Panc1 (cell line): ENCODE measurements at regions not wholly inside any gene's neighbourhood (a gene's known extent, or its start where the extent isn't known, plus 50 kb on each side); places are given as distances from the start of the nearest gene placed in this dataset.

ENCODE experiments used
- ATAC-seq: fragments of 200-7000 bp; cut with Tn5 transposase; 2 replicates; pipeline ENCODE4 v1.9.1; 2020; ENCODE audit warnings: mild to moderate bottlenecking, moderate library complexity
- BruUV-seq: library from RNA; stranded (reverse); fragments of 400-500 nt; replicated peaks from 2 replicates; lab custom pipeline; 2021; lab: Mats Ljungman, UMichigan
- CTCF ChIA-PET: fragments of 300-600 bp; sonication (Branson Sonifier 250); formaldehyde crosslinking; loops from one replicate; lab custom pipeline; 2022; ENCODE audit warnings: antibody characterized with exemption; lab: Charles Lee
- POLR2A ChIA-PET: fragments of 300-600 bp; sonication (Branson Sonifier 250); formaldehyde crosslinking; loops from one replicate; lab custom pipeline; 2022; ENCODE audit warnings: antibody characterized with exemption; lab: Charles Lee
- DNase-seq: peaks from one replicate; pipeline ENCODE4 v3.0.0-alpha.2; 2010; ENCODE audit warnings: low read depth, low spot score
- H3K27ac ChIP-seq: 2 replicates; pipeline ENCODE4 v1.5.1; 2011; ENCODE audit warnings: mild to moderate bottlenecking, low read length, inconsistent platforms
- H3K27me3 ChIP-seq: fragments of 200-500 bp; sonication (Bioruptor generic); 2 replicates; pipeline ENCODE4 v1.6.0; 2014; ENCODE audit warnings: low read length, inconsistent platforms; ENCODE audit not compliant: control insufficient read depth, insufficient read depth
- H3K36me3 ChIP-seq: fragments of 200-500 bp; sonication (Bioruptor generic); 2 replicates; pipeline ENCODE4 v1.5.1; 2014; ENCODE audit warnings: inconsistent platforms, mild to moderate bottlenecking, low read length, moderate library complexity; ENCODE audit not compliant: control insufficient read depth, insufficient read depth
- H3K4me1 ChIP-seq: 2 replicates; pipeline ENCODE4 v1.5.1; 2011; ENCODE audit warnings: inconsistent platforms, mild to moderate bottlenecking, low read length, moderate library complexity; ENCODE audit not compliant: control insufficient read depth, insufficient read depth
- H3K4me3 ChIP-seq, 2 experiments: 2 replicates each; pipeline ENCODE4 v1.5.1; 2011 to 2012; ENCODE audit warnings: low read depth in 2 of 2, low read length in 2 of 2, mild to moderate bottlenecking in 2 of 2, inconsistent platforms in 1 of 2, moderate library complexity in 1 of 2
- H3K9me3 ChIP-seq: fragments of 200-500 bp; sonication (Bioruptor generic); 2 replicates; pipeline ENCODE4 v1.5.1; 2014; ENCODE audit warnings: low read depth, mild to moderate bottlenecking, inconsistent platforms, low read length, moderate library complexity; ENCODE audit not compliant: control insufficient read depth, insufficient read depth
- POLR2AphosphoS5 ChIP-seq: IDR thresholded peaks from 2 replicates; pipeline ENCODE4 v1.6.1; 2012; ENCODE audit warnings: mild to moderate bottlenecking, low read depth, low read length, moderate library complexity
- SIN3A ChIP-seq: IDR thresholded peaks from 2 replicates; pipeline ENCODE4 v1.6.1; 2012; ENCODE audit warnings: low read depth, mild to moderate bottlenecking, low read length, moderate library complexity, borderline replicate concordance; ENCODE audit not compliant: insufficient read depth
- TCF7L2 ChIP-seq: IDR thresholded peaks from 2 replicates; pipeline ENCODE4 v1.6.1; 2011; ENCODE audit warnings: mild to moderate bottlenecking, low read depth, low read length, inconsistent platforms
- in situ Hi-C: cut with HindIII; loops from 2 replicates; pipeline ENCODE4 v1.10.0; 2016; ENCODE audit warnings: low sequenced_read_pairs, low pct_unique_long_range_greater_than_20kb
- intact Hi-C: fragments of 100-400 bp; cut with micrococcal nuclease; formaldehyde crosslinking; loops from one replicate; pipeline ENCODE4 v1.10.0; 2022; ENCODE audit not compliant: unreplicated experiment
- TF ChIP-seq, protein P1 (sequence below), 2 experiments: IDR thresholded peaks; 2 replicates each; pipeline ENCODE4 v1.6.1; 2011 to 2012; ENCODE audit warnings: low read depth in 2 of 2, control low read depth in 1 of 2, low read length in 1 of 2, mild to moderate bottlenecking in 1 of 2, moderate library complexity in 1 of 2; ENCODE audit not compliant: insufficient read depth in 1 of 2
- TF ChIP-seq, protein P2 (sequence below): fragments of 450-650 bp; IDR thresholded peaks from 2 replicates; pipeline ENCODE4 v1.5.1; 2017; ENCODE audit warnings: mild to moderate bottlenecking

- ATAC-seq (0 out of 2 replicates have a peak, but pooled peaks have one; percentile 42), DNase-seq (no peak)
- Histone ChIP-seq H3K36me3 (no peaks in the 10 kb centered on the region), H3K4me3 (no peak overlapping the region), H3K27me3 (no peaks in the 10 kb centered on the region), H3K27ac (peak overlapping the region; percentile 44; the same call in 1 of the 2 replicates), H3K4me1 (peaks cover 10% of the 10 kb centered on the region), H3K9me3 (no peaks in the 10 kb centered on the region)
- ChIA-PET POLR2A (no interaction called here), CTCF (no interaction called here)
- intact Hi-C loops: no loop called here
- in situ Hi-C loops: no loop called here
- no peak for TF ChIP-seq TCF7L2
- TF ChIP-seq POLR2AphosphoS5: no peak
- TF ChIP-seq, protein P1, sequence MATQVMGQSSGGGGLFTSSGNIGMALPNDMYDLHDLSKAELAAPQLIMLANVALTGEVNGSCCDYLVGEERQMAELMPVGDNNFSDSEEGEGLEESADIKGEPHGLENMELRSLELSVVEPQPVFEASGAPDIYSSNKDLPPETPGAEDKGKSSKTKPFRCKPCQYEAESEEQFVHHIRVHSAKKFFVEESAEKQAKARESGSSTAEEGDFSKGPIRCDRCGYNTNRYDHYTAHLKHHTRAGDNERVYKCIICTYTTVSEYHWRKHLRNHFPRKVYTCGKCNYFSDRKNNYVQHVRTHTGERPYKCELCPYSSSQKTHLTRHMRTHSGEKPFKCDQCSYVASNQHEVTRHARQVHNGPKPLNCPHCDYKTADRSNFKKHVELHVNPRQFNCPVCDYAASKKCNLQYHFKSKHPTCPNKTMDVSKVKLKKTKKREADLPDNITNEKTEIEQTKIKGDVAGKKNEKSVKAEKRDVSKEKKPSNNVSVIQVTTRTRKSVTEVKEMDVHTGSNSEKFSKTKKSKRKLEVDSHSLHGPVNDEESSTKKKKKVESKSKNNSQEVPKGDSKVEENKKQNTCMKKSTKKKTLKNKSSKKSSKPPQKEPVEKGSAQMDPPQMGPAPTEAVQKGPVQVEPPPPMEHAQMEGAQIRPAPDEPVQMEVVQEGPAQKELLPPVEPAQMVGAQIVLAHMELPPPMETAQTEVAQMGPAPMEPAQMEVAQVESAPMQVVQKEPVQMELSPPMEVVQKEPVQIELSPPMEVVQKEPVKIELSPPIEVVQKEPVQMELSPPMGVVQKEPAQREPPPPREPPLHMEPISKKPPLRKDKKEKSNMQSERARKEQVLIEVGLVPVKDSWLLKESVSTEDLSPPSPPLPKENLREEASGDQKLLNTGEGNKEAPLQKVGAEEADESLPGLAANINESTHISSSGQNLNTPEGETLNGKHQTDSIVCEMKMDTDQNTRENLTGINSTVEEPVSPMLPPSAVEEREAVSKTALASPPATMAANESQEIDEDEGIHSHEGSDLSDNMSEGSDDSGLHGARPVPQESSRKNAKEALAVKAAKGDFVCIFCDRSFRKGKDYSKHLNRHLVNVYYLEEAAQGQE (IDR thresholded peaks at IDR 0.05; ENCODE audit: insufficient read depth in 1 of 2, low read depth in 2 of 2, low read length in 1 of 2): no peak
- TF ChIP-seq SIN3A: no peak
- TF ChIP-seq, protein P2, sequence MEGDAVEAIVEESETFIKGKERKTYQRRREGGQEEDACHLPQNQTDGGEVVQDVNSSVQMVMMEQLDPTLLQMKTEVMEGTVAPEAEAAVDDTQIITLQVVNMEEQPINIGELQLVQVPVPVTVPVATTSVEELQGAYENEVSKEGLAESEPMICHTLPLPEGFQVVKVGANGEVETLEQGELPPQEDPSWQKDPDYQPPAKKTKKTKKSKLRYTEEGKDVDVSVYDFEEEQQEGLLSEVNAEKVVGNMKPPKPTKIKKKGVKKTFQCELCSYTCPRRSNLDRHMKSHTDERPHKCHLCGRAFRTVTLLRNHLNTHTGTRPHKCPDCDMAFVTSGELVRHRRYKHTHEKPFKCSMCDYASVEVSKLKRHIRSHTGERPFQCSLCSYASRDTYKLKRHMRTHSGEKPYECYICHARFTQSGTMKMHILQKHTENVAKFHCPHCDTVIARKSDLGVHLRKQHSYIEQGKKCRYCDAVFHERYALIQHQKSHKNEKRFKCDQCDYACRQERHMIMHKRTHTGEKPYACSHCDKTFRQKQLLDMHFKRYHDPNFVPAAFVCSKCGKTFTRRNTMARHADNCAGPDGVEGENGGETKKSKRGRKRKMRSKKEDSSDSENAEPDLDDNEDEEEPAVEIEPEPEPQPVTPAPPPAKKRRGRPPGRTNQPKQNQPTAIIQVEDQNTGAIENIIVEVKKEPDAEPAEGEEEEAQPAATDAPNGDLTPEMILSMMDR: no peak
- no TSS peak for BruUV-seq
Measured at GRCh38 chr1:58412071-58412580, 134.4 kb downstream of the OMA1 start.

- ChIA-PET POLR2A (no interaction called here), CTCF (no interaction called here)
- no TSS peak for BruUV-seq
- H3K27me3 ChIP-seq: no peaks in the 10 kb centered on the region
- peak overlapping the region; percentile 81 for H3K27ac ChIP-seq
- H3K4me3 ChIP-seq: no peak overlapping the region
- in situ Hi-C loops: no loop called here
- H3K4me1 ChIP-seq: peaks cover 10% of the 10 kb centered on the region
- ATAC-seq: peak; percentile 52; the same call in 1 of the 2 replicates
- no peaks in the 10 kb centered on the region for H3K9me3 ChIP-seq
- intact Hi-C loops: no loop called here
- H3K36me3 ChIP-seq: no peaks in the 10 kb centered on the region
- TF ChIP-seq, protein P2: no peak
- peak; percentile 69 for TF ChIP-seq TCF7L2
- TF ChIP-seq SIN3A: no peak
- no peak for TF ChIP-seq POLR2AphosphoS5
- TF ChIP-seq, protein P1 (IDR thresholded peaks at IDR 0.05; ENCODE audit: insufficient read depth in 1 of 2, low read depth in 2 of 2, low read length in 1 of 2): no peak
- DNase-seq: no peak
Measured at GRCh38 chr1:58409890-58410289, 136.6 kb downstream of the OMA1 start.
